ENCODE measurements at regions not wholly inside any gene's neighbourhood (a gene's known extent, or its start where the extent isn't known, plus 50 kb on each side); places are given as distances from the start of the nearest gene placed in this dataset.

GRCh38 chr7:156198277-156198676 is 386.0 kb upstream of the SHH start:
- TF ChIP-seq CTCF (IDR thresholded peaks at IDR 0.05; ENCODE audit: insufficient read depth, low read length, poor library complexity, severe bottlenecking) (no peak), EZH2phosphoT487 (conservative IDR thresholded peaks at IDR 0.05; ENCODE audit: low read length) (no peak)
